ENCODE measurements at regions not wholly inside any gene's neighbourhood (a gene's known extent, or its start where the extent isn't known, plus 50 kb on each side); places are given as distances from the start of the nearest gene placed in this dataset.
"Not testable (repeated sequence)": the region's sequence is repeated elsewhere in the genome, so short reads cannot be mapped to it uniquely, and the experiment has no call there.

GRCh38 chr4:156321203-156321602 is 367.5 kb upstream of the CTSO start:
- peak; percentile 98 for DNase-seq (ENCODE audit: low read depth)

GRCh38 chr4:156313497-156313896 is 359.8 kb upstream of the CTSO start:
- DNase-seq (ENCODE audit: low read depth) = no peak

DNA sequence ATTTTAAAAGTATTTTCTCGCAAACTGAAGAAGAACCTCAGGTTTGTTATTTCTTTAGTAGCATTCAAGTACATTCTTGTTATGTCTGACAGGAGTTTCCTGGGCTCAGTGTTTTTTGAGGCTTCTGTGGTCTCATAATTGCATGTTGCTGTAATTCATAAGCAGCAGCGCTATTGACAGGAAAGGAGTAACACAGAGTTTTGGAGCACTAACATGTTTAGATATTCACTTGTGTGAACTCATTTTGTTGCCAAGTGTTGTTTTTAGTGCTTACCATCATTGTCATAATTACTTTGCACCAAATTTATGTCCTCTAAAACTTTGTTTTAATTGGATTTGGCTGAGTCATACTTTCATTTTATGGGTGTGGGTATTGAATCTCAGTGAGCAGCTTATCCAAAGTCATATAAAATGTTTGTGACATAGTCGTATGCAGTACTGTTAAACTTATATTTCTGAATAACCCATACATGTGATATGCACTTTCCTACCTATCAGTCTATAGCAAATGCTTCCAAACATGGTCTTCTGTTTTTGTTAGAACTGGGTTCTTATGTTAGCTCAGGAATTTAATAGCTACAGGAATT is 358.7 kb upstream of the CTSO start:
- no peak for DNase-seq (ENCODE audit: low read depth)

- no peak for DNase-seq (ENCODE audit: low read depth)
These were observed 355.4 kb upstream of the CTSO start for GRCh38 chr4:156309031-156309430.

DNA sequence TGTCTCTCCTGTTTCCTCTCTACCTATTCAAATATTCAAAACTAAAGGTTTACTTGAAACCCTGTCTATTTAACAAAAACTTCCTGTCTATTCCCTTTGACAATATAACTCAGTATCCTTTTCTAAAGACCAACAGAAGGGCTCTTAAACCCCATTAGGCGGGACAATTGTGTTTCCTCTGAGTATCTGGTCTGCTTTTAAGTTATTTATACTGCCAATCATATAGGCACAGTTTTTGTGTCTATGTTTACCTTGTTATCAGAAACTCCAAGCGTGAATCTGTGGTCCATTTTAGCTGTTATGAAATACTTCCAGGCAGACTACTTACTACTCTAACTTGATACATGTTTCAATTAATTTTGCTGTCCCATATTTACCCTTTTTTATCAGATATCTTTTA is 350.0 kb upstream of the CTSO start:
- DNase-seq (ENCODE audit: low read depth) = no peak

DNA sequence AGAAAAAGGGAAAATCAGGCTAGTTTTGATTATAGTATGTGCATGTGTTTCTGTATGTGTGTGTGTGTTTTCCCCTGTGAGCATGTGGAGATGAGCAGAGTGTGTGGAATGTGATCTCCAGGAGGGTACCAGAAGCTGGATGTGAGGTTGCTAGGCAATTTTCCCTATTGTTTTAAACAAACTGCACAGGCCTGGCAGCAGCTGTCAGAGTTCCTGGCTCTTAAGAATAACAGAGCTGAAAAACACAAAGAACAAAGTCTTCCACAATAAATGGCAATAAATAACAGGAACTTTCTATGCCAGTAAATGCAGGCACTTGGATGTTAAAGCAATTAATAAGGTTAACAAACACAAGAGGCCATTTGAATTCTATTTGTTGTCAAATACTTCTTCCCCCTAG is 344.6 kb upstream of the CTSO start:
- DNase-seq (ENCODE audit: low read depth) = peak; percentile 84

DNA sequence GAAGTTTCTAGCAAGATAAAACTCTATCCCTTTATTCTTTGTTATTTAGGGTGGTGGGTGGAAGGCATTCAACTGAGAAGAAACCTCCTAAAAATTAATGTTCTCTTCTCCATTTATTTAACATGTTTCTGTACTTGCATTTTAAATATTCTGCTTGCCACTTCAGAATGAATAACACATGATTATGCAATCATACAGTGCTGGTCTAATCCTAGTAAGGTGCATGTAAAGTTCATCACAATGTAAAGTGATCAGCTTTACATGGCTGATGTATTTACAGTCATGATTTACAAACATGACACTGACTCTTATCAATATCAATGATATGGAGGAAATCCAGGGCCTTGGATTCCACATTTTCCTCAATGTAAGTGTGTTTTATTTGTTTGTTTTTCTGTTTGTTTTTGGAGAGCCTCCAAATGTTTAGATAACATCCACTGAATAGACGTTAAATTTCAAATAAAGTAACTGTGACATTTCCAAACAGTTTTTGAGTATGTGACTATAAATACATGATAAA is 342.1 kb upstream of the CTSO start:
- no peak for DNase-seq (ENCODE audit: low read depth)

DNA sequence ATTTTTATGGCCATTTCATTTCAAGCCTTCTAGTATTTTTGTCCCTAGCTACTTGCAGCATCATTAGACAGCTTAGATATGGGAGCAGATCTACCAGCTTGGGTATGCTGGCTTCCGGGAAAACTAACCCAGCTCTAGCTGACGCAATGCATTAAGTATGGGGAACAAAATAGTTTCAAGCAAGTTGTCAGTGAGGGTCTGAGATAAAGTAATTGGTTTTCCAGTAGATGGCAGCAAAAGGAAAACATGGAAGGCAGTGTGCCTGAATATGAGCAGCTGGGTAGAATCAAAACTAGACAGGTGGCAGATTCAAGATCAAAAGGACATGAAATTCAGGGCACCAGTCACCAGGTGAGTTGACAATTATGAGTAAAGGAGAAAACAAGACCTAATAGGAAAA is 340.9 kb upstream of the CTSO start:
- DNase-seq (ENCODE audit: low read depth) = peak; percentile 97

- DNase-seq (ENCODE audit: low read depth) = peak; percentile 94
These were observed 340.1 kb upstream of the CTSO start for GRCh38 chr4:156293657-156294297.

GRCh38 chr4:156291317-156291716 is 337.7 kb upstream of the CTSO start:
- peak; percentile 45 for DNase-seq (ENCODE audit: low read depth)

GRCh38 chr4:156290811-156291210 is 337.1 kb upstream of the CTSO start:
- DNase-seq (ENCODE audit: low read depth) = no peak

DNA sequence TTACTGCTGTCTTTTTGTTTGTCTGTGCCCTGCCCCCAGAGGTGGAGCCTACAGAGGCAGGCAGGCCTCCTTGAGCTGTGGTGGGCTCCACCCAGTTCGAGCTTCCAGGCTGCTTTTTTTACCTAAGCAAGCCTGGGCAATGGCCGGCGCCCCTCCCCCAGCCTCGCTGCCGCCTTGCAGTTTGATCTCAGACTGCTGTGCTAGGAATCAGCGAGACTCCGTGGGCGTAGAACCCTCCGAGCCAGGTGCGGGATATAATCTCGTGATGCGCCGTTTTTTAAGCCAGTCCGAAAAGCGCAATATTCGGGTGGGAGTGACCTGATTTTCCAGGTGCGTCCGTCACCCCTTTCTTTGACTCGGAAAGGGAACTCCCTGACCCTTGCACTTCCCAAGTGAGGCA is 336.4 kb upstream of the CTSO start:
- DNase-seq (ENCODE audit: low read depth) = not testable (repeated sequence)

DNA sequence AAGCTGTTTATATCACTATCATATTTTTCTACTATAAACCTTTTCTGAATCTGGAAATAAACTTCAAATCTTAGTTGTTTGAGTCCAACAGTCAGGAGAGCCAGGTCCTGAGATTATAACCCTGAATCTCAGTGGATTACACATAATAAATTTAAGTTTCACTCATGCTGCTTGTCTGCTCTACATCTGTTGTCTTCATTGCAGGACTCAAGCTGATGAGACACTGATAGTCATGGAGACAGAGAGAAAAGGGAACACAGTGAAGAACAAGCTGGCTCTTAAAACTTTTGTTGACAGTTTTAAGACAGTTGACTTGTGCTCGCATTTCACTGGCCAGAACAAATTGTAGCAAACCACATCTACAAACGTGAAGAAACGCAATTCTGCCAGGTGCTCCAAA is 327.0 kb upstream of the CTSO start:
- no peak for DNase-seq (ENCODE audit: low read depth)

- DNase-seq (ENCODE audit: low read depth) = no peak
These were observed 311.7 kb upstream of the CTSO start for GRCh38 chr4:156265407-156265806.

- DNase-seq (ENCODE audit: low read depth) = no peak
These were observed 307.6 kb upstream of the CTSO start for GRCh38 chr4:156261230-156261629.

GRCh38 chr4:156255230-156256007 is 301.8 kb upstream of the CTSO start:
- DNase-seq (ENCODE audit: low read depth) = no peak

- DNase-seq (ENCODE audit: low read depth) = no peak
These were observed 298.8 kb upstream of the CTSO start for GRCh38 chr4:156252358-156252921.

GRCh38 chr4:156251373-156252065 is 297.9 kb upstream of the CTSO start:
- DNase-seq (ENCODE audit: low read depth) = no peak

DNA sequence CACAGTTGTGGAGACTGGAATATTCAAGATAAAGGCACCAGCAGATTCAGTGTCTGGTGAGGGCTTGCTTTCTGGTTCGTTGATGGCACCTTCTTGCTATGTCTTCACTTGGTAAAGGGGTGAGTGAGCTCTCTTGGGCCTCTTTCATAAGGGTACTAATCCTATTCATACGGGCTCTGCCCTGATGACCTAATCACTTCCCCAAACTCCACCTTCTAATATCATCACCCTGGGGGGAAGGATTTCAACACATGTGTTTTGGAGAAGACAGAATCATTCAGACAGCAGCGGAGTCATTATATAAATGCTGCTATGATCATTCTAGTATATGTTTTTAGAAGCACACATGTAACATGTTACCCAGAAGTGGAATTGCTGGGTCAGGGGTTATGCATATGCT is 295.3 kb upstream of the CTSO start:
- no peak for DNase-seq (ENCODE audit: low read depth)

DNA sequence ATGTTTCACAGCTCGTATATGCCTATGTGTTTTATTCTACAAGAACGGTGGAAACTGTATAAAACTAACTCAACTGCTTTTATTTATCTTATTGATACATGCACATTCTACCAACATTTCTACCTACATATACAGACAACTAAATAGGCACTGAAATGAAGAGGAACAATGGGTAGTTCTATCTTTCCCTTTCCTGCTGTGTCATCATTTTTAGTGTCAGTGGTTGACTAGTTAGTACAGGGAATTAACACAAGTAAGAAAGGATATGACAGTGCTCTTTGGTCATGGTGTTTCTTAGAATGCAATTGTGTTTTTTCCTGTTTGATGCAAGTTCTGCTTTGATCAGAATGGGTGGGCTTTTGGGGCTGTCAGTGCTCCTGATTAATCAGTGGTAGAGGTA is 293.8 kb upstream of the CTSO start:
- no peak for DNase-seq (ENCODE audit: low read depth)

DNA sequence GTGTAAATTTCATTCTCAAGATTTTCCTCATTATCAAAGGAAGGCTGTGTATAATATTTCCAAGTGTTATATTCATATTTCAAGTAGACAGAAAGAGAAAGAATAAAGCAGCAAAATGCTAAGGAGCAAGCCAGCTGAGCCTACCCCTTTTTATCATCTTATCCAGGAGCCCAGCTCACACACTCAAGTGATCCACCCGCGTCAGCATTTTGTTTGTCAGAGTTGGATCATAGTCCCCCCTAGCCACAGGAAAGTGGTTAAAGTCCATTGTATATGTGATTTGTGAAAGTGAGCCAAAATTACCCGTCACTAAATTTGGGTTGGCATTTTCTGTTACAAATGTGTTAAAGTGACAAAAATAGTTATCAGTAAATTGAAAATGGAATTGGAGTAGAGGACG is 289.3 kb upstream of the CTSO start:
- no peak for DNase-seq (ENCODE audit: low read depth)

GRCh38 chr4:156242390-156242789 is 288.7 kb upstream of the CTSO start:
- DNase-seq (ENCODE audit: low read depth) = no peak
